GM23338 (cell line): ENCODE measurements at regions not wholly inside any gene's neighbourhood (a gene's known extent, or its start where the extent isn't known, plus 50 kb on each side); places are given as distances from the start of the nearest gene placed in this dataset.

ENCODE experiments used
- ATAC-seq: fragments of 200-7000 bp; cut with Tn5 transposase; 3 replicates; pipeline ENCODE4 v1.9.1; 2020
- DNase-seq: peaks from one replicate; pipeline ENCODE4 v3.0.0-alpha.2; 2015; ENCODE audit warnings: low spot score
- H2AFZ ChIP-seq: fragments of 200-600 bp; sonication (generic); 2 replicates; pipeline ENCODE4 v1.8.0; 2016; ENCODE audit warnings: antibody characterized with exemption, mild to moderate bottlenecking, moderate library complexity
- H3F3A ChIP-seq: fragments of 200-600 bp; sonication (generic); replicated peaks from 2 replicates; pipeline ENCODE4 v1.8.0; 2017; ENCODE audit warnings: antibody characterized with exemption, mixed run types, low read depth
- H3K27ac ChIP-seq: fragments of 200-600 bp; sonication (generic); 2 replicates; pipeline ENCODE4 v1.6.1; 2016; ENCODE audit warnings: low read depth
- H3K27me3 ChIP-seq: fragments of 200-600 bp; sonication (generic); 2 replicates; pipeline ENCODE4 v1.8.0; 2016; ENCODE audit warnings: mild to moderate bottlenecking, mixed run types, moderate library complexity; ENCODE audit not compliant: insufficient read depth
- H3K36me3 ChIP-seq: fragments of 200-600 bp; sonication (generic); 2 replicates; pipeline ENCODE4 v1.8.0; 2016; ENCODE audit warnings: mild to moderate bottlenecking; ENCODE audit not compliant: insufficient read depth
- H3K4me1 ChIP-seq: fragments of 200-600 bp; sonication (generic); 2 replicates; pipeline ENCODE4 v1.8.0; 2016; ENCODE audit warnings: mild to moderate bottlenecking, moderate library complexity; ENCODE audit not compliant: insufficient read depth
- H3K4me2 ChIP-seq: fragments of 200-600 bp; sonication (generic); 2 replicates; pipeline ENCODE4 v1.7.1; 2017; ENCODE audit warnings: mixed run types
- H3K4me3 ChIP-seq: fragments of 200-600 bp; sonication (generic); 2 replicates; pipeline ENCODE4 v1.6.1; 2016; ENCODE audit warnings: mixed run types
- H3K79me2 ChIP-seq: fragments of 200-600 bp; sonication (generic); replicated peaks from 2 replicates; pipeline ENCODE4 v1.8.0; 2017; ENCODE audit warnings: mild to moderate bottlenecking; ENCODE audit not compliant: insufficient read depth
- H3K9me2 ChIP-seq: fragments of 200-600 bp; sonication (generic); 2 replicates; pipeline ENCODE4 v1.8.0; 2017; ENCODE audit not compliant: insufficient read depth
- H4K20me1 ChIP-seq: fragments of 200-600 bp; sonication (generic); replicated peaks from 2 replicates; pipeline ENCODE4 v1.8.0; 2017; ENCODE audit warnings: mild to moderate bottlenecking; ENCODE audit not compliant: insufficient read depth
- H3K27ac Mint-ChIP-seq: 2 replicates; pipeline ENCODE4 v1.8.0; 2020; ENCODE audit warnings: inconsistent platforms, mild to moderate bottlenecking, moderate library complexity, mixed read lengths
- H3K27me3 Mint-ChIP-seq: 3 replicates; pipeline ENCODE4 v1.8.0; 2022; ENCODE audit warnings: low read depth, mild to moderate bottlenecking, moderate library complexity, mixed read lengths, inconsistent platforms; ENCODE audit not compliant: insufficient read depth, poor library complexity
- H3K36me3 Mint-ChIP-seq: 3 replicates; pipeline ENCODE4 v1.8.0; 2021; ENCODE audit warnings: low read depth, mild to moderate bottlenecking, inconsistent platforms, moderate library complexity, mixed read lengths
- H3K4me1 Mint-ChIP-seq: 3 replicates; pipeline ENCODE4 v1.8.0; 2020; ENCODE audit warnings: mild to moderate bottlenecking, inconsistent platforms, mixed read lengths
- H3K4me3 Mint-ChIP-seq: 3 replicates; pipeline ENCODE4 v1.8.0; 2021; ENCODE audit warnings: moderate library complexity, mild to moderate bottlenecking, inconsistent platforms, mixed read lengths
- H3K9me3 Mint-ChIP-seq: 3 replicates; pipeline ENCODE4 v1.8.0; 2020; ENCODE audit warnings: moderate library complexity, mild to moderate bottlenecking, inconsistent platforms, mixed read lengths
- CREB1 ChIP-seq: fragments of 250-450 bp; sonication (Bioruptor Pico); IDR thresholded peaks from 2 replicates; pipeline ENCODE4 v1.5.0; 2020; ENCODE audit warnings: low read depth, mild to moderate bottlenecking, moderate library complexity
- CTCF ChIP-seq, 2 experiments: fragments of 200-600 bp in 1 of 2; sonication (generic) in 1 of 2; conservative IDR thresholded peaks; 2 replicates each; pipeline versions ENCODE4 v1.5.1 to v1.6.1; 2016 to 2017; ENCODE audit warnings: antibody characterized with exemption in 2 of 2, low read depth in 2 of 2, mild to moderate bottlenecking in 2 of 2, moderate library complexity in 1 of 2
- ETS1 ChIP-seq: IDR thresholded peaks from 2 replicates; pipeline ENCODE4 v1.6.1; 2016; ENCODE audit warnings: antibody characterized with exemption
- EZH2 ChIP-seq: fragments of 200-600 bp; sonication (generic); IDR thresholded peaks from one replicate; pipeline ENCODE4 v1.8.0; 2017; ENCODE audit warnings: antibody characterized with exemption, mild to moderate bottlenecking, low read depth; ENCODE audit not compliant: unreplicated experiment
- EZH2phosphoT487 ChIP-seq: fragments of 200-600 bp; sonication (generic); IDR thresholded peaks from one replicate; pipeline ENCODE4 v1.8.1; 2018; ENCODE audit warnings: antibody characterized with exemption; ENCODE audit not compliant: unreplicated experiment
- JUNB ChIP-seq: IDR thresholded peaks from one replicate; pipeline ENCODE4 v1.6.1; 2016; ENCODE audit warnings: antibody characterized with exemption; ENCODE audit not compliant: unreplicated experiment
- NANOG ChIP-seq: IDR thresholded peaks from 2 replicates; pipeline ENCODE4 v1.6.1; 2016; ENCODE audit warnings: antibody characterized with exemption, borderline replicate concordance
- POLR2AphosphoS5 ChIP-seq: IDR thresholded peaks from 2 replicates; pipeline ENCODE4 v1.6.1; 2016; ENCODE audit warnings: antibody characterized with exemption, low read depth
- REST ChIP-seq: IDR thresholded peaks from one replicate; pipeline ENCODE4 v1.6.1; 2018; ENCODE audit warnings: antibody characterized with exemption; ENCODE audit not compliant: unreplicated experiment
- STAT1 ChIP-seq: IDR thresholded peaks from one replicate; pipeline ENCODE4 v1.6.1; 2016; ENCODE audit warnings: antibody characterized with exemption; ENCODE audit not compliant: unreplicated experiment
- ZNF114 ChIP-seq: fragments of 250-450 bp; sonication (Bioruptor Pico); IDR thresholded peaks from 2 replicates; pipeline ENCODE4 v1.5.0; 2020; ENCODE audit warnings: mild to moderate bottlenecking, moderate library complexity
- ZNF331 ChIP-seq: fragments of 250-450 bp; sonication (Bioruptor Pico); IDR thresholded peaks from 2 replicates; pipeline ENCODE4 v1.5.0; 2020; ENCODE audit warnings: low read depth, mild to moderate bottlenecking, moderate library complexity
- ZNF462 ChIP-seq: fragments of 250-450 bp; sonication (Bioruptor Pico); IDR thresholded peaks from 2 replicates; pipeline ENCODE4 v1.5.0; 2020; ENCODE audit warnings: mild to moderate bottlenecking, moderate library complexity

DNA sequence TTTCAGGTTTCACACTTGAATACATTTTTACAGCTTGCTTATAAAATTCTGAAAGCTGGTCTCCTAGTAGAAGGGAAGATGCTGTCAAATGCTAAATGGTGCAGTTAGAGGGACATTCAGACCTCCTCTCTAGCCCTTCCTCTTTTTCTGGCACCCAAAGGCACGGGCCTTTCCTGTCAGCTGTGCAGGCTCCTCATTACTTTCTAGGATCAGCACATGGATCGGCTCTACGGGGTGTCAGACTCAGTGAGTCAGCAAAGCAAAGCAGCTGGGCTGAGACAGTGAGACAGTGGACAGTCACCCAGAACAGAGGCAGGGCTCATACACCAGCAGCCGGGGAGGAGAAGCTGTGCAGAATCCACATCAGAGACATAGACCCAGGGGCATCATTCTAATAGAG lies 80.0 kb upstream of the TNC start:
- TF ChIP-seq STAT1 (no peak), ZNF462 (CRISPR knock-in tag) (no peak), CTCF (conservative IDR thresholded peaks at IDR 0.05; ENCODE audit: low read depth in 2 of 2) (no peak), ZNF331 (CRISPR knock-in tag) (no peak), ZNF114 (CRISPR knock-in tag) (no peak), CREB1 (no peak), JUNB (no peak), NANOG (no peak), EZH2phosphoT487 (no peak), ETS1 (no peak), REST (no peak), EZH2 (no peak), POLR2AphosphoS5 (no peak)
- H3K9me3 Mint-ChIP-seq, result peaks cover 7% of the 10 kb centered on the region; the same call in 2 of the 3 replicates
- peaks cover 13% of the 10 kb centered on the region for H3K4me1 Mint-ChIP-seq
- Histone ChIP-seq H3K4me3 (no peak overlapping the region), H3K36me3 (no peaks in the 10 kb centered on the region), H3K79me2 (no peaks in the 10 kb centered on the region), H3K9me2 (peaks cover 17% of the 10 kb centered on the region; the same call in 1 of the 2 replicates), H3K27me3 (no peaks in the 10 kb centered on the region), H4K20me1 (no peaks in the 10 kb centered on the region), H3K4me2 (no peak overlapping the region), H3K27ac (no peak overlapping the region), H3K4me1 (peaks cover 24% of the 10 kb centered on the region), H3F3A (no peaks in the 10 kb centered on the region), H2AFZ (0 out of 2 replicates have a peak overlapping the region, but pooled peaks have one; percentile 8)
- ATAC-seq (no peak), DNase-seq (no peak)
- H3K27ac Mint-ChIP-seq, result no peak overlapping the region
- H3K36me3 Mint-ChIP-seq, result peaks cover 8% of the 10 kb centered on the region; the same call in 2 of the 3 replicates
- H3K4me3 Mint-ChIP-seq, result no peak overlapping the region
- peaks cover 3% of the 10 kb centered on the region for H3K27me3 Mint-ChIP-seq
